ENCODE measurements at regions not wholly inside any gene's neighbourhood (a gene's known extent, or its start where the extent isn't known, plus 50 kb on each side); places are given as distances from the start of the nearest gene placed in this dataset.

- H4K20me1 ChIP-seq (ENCODE audit: insufficient read depth, low read length) = no peaks in the 10 kb centered on the region
- H3K4me3 ChIP-seq (ENCODE audit: low read depth in 1 of 2, low read length in 2 of 2) = no peak overlapping the region
- DNase-seq (no peak), ATAC-seq (ENCODE audit: insufficient read depth, low read depth) (no peak)
- no peaks in the 10 kb centered on the region for H3K9me3 ChIP-seq (ENCODE audit: insufficient read depth, low read length, severe bottlenecking)
- no peaks in the 10 kb centered on the region for H3K4me1 ChIP-seq (ENCODE audit: insufficient read depth, low read length)
- no peak overlapping the region for H2AFZ ChIP-seq (ENCODE audit: low read depth, low read length)
- TF ChIP-seq CTCF (IDR thresholded peaks at IDR 0.05; ENCODE audit: borderline replicate concordance, extremely low read depth, low read length, poor library complexity, severe bottlenecking) = no peak
- no peak for TF ChIP-seq EZH2 (IDR thresholded peaks at IDR 0.05; ENCODE audit: borderline replicate concordance, low read depth, low read length, severe bottlenecking)
- no peaks in the 10 kb centered on the region for H3K79me2 ChIP-seq (ENCODE audit: insufficient read depth, low read length)
- no peaks in the 10 kb centered on the region for H3K27me3 ChIP-seq (ENCODE audit: insufficient read depth, low read length, poor library complexity)
- no peak overlapping the region for H3K27ac ChIP-seq (ENCODE audit: low read length)
- H3K36me3 ChIP-seq (ENCODE audit: insufficient read depth, low read length) = no peaks in the 10 kb centered on the region
- no peak overlapping the region for H3K4me2 ChIP-seq (ENCODE audit: insufficient read depth, low read length)
- no peak overlapping the region for H3K9ac ChIP-seq (ENCODE audit: low read depth, low read length)
Observed at GRCh38 chr6:133613211-133613610, 275.7 kb upstream of the TCF21 start.

- H3K27me3 ChIP-seq (ENCODE audit: insufficient read depth, low read length, poor library complexity) = peaks cover 6% of the 10 kb centered on the region
Observed at GRCh38 chr6:133621751-133622150, 267.2 kb upstream of the TCF21 start.

GRCh38 chr6:133623065-133623464 lies 265.8 kb upstream of the TCF21 start:
- Histone ChIP-seq H3K79me2 (ENCODE audit: insufficient read depth, low read length) (no peaks in the 10 kb centered on the region), H3K4me3 (ENCODE audit: low read depth in 1 of 2, low read length in 2 of 2) (no peak overlapping the region), H3K9ac (ENCODE audit: low read depth, low read length) (no peak overlapping the region), H3K36me3 (ENCODE audit: insufficient read depth, low read length) (no peaks in the 10 kb centered on the region), H3K4me1 (ENCODE audit: insufficient read depth, low read length) (no peaks in the 10 kb centered on the region), H3K27me3 (ENCODE audit: insufficient read depth, low read length, poor library complexity) (peaks cover 6% of the 10 kb centered on the region), H3K9me3 (ENCODE audit: insufficient read depth, low read length, severe bottlenecking) (no peaks in the 10 kb centered on the region), H3K27ac (ENCODE audit: low read length) (no peak overlapping the region), H4K20me1 (ENCODE audit: insufficient read depth, low read length) (no peaks in the 10 kb centered on the region), H2AFZ (ENCODE audit: low read depth, low read length) (no peak overlapping the region), H3K4me2 (ENCODE audit: insufficient read depth, low read length) (no peak overlapping the region)
- TF ChIP-seq EZH2 (IDR thresholded peaks at IDR 0.05; ENCODE audit: borderline replicate concordance, low read depth, low read length, severe bottlenecking) (no peak), CTCF (IDR thresholded peaks at IDR 0.05; ENCODE audit: borderline replicate concordance, extremely low read depth, low read length, poor library complexity, severe bottlenecking) (no peak)
- DNase-seq = no peak
- ATAC-seq (ENCODE audit: insufficient read depth, low read depth) = no peak

More at GRCh38 chr6:133621751-133622150, 267.2 kb upstream of the TCF21 start:
- H2AFZ ChIP-seq (ENCODE audit: low read depth, low read length) = no peak overlapping the region
- no peaks in the 10 kb centered on the region for H3K36me3 ChIP-seq (ENCODE audit: insufficient read depth, low read length)
- no peak overlapping the region for H3K27ac ChIP-seq (ENCODE audit: low read length)
- TF ChIP-seq EZH2 (IDR thresholded peaks at IDR 0.05; ENCODE audit: borderline replicate concordance, low read depth, low read length, severe bottlenecking) (no peak), CTCF (IDR thresholded peaks at IDR 0.05; ENCODE audit: borderline replicate concordance, extremely low read depth, low read length, poor library complexity, severe bottlenecking) (no peak)
- DNase-seq (no peak), ATAC-seq (ENCODE audit: insufficient read depth, low read depth) (no peak)
- H4K20me1 ChIP-seq (ENCODE audit: insufficient read depth, low read length) = no peaks in the 10 kb centered on the region
- no peaks in the 10 kb centered on the region for H3K9me3 ChIP-seq (ENCODE audit: insufficient read depth, low read length, severe bottlenecking)
- no peak overlapping the region for H3K4me3 ChIP-seq (ENCODE audit: low read depth in 1 of 2, low read length in 2 of 2)
- no peaks in the 10 kb centered on the region for H3K4me1 ChIP-seq (ENCODE audit: insufficient read depth, low read length)
- H3K4me2 ChIP-seq (ENCODE audit: insufficient read depth, low read length) = no peak overlapping the region
- no peaks in the 10 kb centered on the region for H3K79me2 ChIP-seq (ENCODE audit: insufficient read depth, low read length)
- no peak overlapping the region for H3K9ac ChIP-seq (ENCODE audit: low read depth, low read length)

GRCh38 chr6:133623621-133624020 lies 265.3 kb upstream of the TCF21 start:
- peaks cover 6% of the 10 kb centered on the region for H3K27me3 ChIP-seq (ENCODE audit: insufficient read depth, low read length, poor library complexity)
- no peak for ATAC-seq (ENCODE audit: insufficient read depth, low read depth)
- H3K79me2 ChIP-seq (ENCODE audit: insufficient read depth, low read length) = no peaks in the 10 kb centered on the region
- H3K27ac ChIP-seq (ENCODE audit: low read length) = no peak overlapping the region
- no peaks in the 10 kb centered on the region for H3K9me3 ChIP-seq (ENCODE audit: insufficient read depth, low read length, severe bottlenecking)
- H3K9ac ChIP-seq (ENCODE audit: low read depth, low read length) = no peak overlapping the region
- no peak overlapping the region for H3K4me2 ChIP-seq (ENCODE audit: insufficient read depth, low read length)
- H3K4me3 ChIP-seq (ENCODE audit: low read depth in 1 of 2, low read length in 2 of 2) = no peak overlapping the region
- TF ChIP-seq CTCF (IDR thresholded peaks at IDR 0.05; ENCODE audit: borderline replicate concordance, extremely low read depth, low read length, poor library complexity, severe bottlenecking) (no peak), EZH2 (IDR thresholded peaks at IDR 0.05; ENCODE audit: borderline replicate concordance, low read depth, low read length, severe bottlenecking) (no peak)
- no peaks in the 10 kb centered on the region for H4K20me1 ChIP-seq (ENCODE audit: insufficient read depth, low read length)
- H2AFZ ChIP-seq (ENCODE audit: low read depth, low read length) = no peak overlapping the region
- no peaks in the 10 kb centered on the region for H3K36me3 ChIP-seq (ENCODE audit: insufficient read depth, low read length)
- H3K4me1 ChIP-seq (ENCODE audit: insufficient read depth, low read length) = no peaks in the 10 kb centered on the region
- no peak for DNase-seq

Measured in DND-41 (cell line).